ENCODE measurements at regions not wholly inside any gene's neighbourhood (a gene's known extent, or its start where the extent isn't known, plus 50 kb on each side); places are given as distances from the start of the nearest gene placed in this dataset.

DNA sequence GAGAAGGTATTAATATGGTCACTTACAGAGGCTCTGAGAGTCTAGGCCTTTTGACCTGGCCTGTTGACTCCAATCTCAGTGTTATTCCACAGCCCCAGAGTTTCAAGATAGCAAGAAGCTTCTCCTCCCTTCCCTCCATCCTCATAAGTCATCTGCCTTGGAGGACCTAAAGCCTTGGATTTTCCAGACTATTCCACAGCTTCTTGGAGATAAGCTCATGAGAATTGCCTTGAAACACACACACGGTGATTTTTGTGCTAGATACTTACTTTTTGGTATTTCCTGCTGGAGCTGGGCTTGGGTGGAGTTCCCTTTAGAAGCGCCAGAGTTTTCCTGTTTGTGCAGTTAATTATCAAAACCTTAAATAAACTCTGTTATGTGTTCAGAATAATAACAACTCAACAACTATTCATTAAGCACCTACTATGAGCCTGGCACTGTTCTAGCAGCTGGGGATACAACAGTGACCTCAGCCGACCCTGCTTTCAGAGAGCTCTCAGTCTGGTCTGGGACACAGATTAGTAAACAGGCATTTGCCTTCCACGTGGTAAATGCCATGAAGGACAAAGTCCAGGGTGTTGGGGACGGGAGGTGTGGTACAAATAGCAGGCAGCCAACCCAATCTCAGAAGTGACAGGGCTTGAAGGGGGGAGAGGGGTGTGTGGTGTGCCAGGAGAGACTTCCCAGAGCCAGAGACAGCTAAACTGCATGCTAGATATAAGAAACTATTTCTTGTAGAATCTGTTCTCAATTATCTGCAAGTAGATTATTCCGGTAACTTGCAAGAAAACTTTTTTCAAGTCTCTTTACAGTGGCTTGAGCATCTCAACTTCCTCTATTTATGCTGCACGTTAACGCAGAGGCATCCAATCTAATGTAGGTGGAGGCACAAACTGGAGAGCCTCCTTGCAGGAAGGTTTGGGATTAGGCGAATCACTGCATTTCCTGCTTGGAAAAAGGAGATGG lies 55.9 kb upstream of the KLF9 start:
- no peak overlapping the region for H3K4me3 ChIP-seq (ENCODE audit: low read depth, low read length)
- TF ChIP-seq, protein P1, sequence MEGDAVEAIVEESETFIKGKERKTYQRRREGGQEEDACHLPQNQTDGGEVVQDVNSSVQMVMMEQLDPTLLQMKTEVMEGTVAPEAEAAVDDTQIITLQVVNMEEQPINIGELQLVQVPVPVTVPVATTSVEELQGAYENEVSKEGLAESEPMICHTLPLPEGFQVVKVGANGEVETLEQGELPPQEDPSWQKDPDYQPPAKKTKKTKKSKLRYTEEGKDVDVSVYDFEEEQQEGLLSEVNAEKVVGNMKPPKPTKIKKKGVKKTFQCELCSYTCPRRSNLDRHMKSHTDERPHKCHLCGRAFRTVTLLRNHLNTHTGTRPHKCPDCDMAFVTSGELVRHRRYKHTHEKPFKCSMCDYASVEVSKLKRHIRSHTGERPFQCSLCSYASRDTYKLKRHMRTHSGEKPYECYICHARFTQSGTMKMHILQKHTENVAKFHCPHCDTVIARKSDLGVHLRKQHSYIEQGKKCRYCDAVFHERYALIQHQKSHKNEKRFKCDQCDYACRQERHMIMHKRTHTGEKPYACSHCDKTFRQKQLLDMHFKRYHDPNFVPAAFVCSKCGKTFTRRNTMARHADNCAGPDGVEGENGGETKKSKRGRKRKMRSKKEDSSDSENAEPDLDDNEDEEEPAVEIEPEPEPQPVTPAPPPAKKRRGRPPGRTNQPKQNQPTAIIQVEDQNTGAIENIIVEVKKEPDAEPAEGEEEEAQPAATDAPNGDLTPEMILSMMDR (IDR thresholded peaks at IDR 0.05; ENCODE audit: control insufficient read depth, extremely low read depth, insufficient read depth): no peak
- no peak for DNase-seq (ENCODE audit: low read depth)

DNA sequence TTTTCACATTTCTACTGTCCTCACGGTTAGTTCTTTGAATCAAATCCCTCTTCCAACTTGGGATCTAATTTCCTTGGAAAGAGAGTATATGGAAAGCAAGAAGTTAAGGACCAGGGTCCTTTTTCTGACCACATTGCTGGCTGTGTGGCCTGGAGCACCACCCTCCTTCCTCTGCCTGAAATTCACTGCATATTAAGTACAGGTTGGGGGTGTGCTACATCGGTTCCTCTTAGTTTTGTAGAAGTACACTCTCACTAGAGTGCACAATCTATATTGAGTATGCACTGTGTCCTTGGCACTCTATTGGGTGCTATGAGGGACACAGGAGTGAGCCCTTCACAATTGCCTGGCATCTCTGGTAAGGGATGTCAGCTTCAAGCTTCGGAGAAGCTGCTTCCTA lies 53.8 kb upstream of the KLF9 start:
- TF ChIP-seq, protein P1 (IDR thresholded peaks at IDR 0.05; ENCODE audit: control insufficient read depth, extremely low read depth, insufficient read depth): no peak
- H3K4me3 ChIP-seq (ENCODE audit: low read depth, low read length): no peak overlapping the region
- DNase-seq (ENCODE audit: low read depth): no peak

GRCh38 chr9:70466976-70467561 lies 52.6 kb upstream of the KLF9 start:
- no peak overlapping the region for H3K4me3 ChIP-seq (ENCODE audit: low read depth, low read length)
- TF ChIP-seq, protein P1 (IDR thresholded peaks at IDR 0.05; ENCODE audit: control insufficient read depth, extremely low read depth, insufficient read depth): no peak
- DNase-seq (ENCODE audit: low read depth): no peak

DNA sequence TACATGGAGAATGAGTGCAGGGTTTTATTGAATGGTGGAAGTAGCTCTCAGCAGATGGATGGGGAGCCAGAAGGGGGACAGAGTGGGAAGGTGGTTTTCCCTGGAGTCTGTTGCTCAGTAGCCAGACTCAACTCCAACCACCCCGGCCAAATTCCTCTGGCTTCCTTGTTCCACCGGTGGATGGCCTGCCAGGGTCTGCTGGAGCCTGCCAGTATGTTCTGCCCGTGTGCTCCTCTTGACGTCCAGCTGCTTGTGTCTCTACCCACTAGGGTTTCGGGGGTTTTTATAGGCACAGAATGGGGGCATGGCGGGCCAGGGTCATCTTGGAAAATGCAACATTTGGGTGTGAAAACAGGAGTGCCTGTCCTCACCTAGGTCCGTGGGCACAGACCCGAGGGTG lies 51.4 kb upstream of the KLF9 start:
- TF ChIP-seq, protein P1 (IDR thresholded peaks at IDR 0.05; ENCODE audit: control insufficient read depth, extremely low read depth, insufficient read depth): no peak
- DNase-seq (ENCODE audit: low read depth): no peak
- no peak overlapping the region for H3K4me3 ChIP-seq (ENCODE audit: low read depth, low read length)

- no peak for DNase-seq (ENCODE audit: low read depth)
- TF ChIP-seq, protein P1 (IDR thresholded peaks at IDR 0.05; ENCODE audit: control insufficient read depth, extremely low read depth, insufficient read depth): no peak
- H3K4me3 ChIP-seq (ENCODE audit: low read depth, low read length): no peak overlapping the region
Observed at GRCh38 chr9:70465398-70465797, 50.9 kb upstream of the KLF9 start.
